ENCODE measurements at regions not wholly inside any gene's neighbourhood (a gene's known extent, or its start where the extent isn't known, plus 50 kb on each side); places are given as distances from the start of the nearest gene placed in this dataset.
"Not testable (repeated sequence)": the region's sequence is repeated elsewhere in the genome, so short reads cannot be mapped to it uniquely, and the experiment has no call there.

DNA sequence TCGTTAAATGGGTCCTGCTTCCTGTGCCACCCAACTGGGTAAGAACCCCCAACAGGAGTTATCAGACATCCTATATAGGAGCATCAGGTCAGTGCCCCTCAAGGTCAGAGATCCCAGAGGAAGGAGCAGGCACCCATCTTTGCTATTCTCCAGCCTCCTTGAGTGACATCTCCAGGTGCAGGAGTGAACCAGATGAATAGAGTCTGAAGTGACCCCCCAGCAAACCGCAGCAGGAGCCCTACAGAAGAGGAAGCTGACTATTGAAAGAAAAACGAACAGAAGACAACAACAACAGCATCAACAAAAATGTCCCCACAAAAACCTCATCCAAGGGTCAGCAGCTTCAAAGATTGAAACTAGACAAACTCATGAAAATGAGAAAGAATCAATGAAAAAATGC is 72.0 kb downstream of the RAD51AP2 start:
- TF ChIP-seq, protein P1, sequence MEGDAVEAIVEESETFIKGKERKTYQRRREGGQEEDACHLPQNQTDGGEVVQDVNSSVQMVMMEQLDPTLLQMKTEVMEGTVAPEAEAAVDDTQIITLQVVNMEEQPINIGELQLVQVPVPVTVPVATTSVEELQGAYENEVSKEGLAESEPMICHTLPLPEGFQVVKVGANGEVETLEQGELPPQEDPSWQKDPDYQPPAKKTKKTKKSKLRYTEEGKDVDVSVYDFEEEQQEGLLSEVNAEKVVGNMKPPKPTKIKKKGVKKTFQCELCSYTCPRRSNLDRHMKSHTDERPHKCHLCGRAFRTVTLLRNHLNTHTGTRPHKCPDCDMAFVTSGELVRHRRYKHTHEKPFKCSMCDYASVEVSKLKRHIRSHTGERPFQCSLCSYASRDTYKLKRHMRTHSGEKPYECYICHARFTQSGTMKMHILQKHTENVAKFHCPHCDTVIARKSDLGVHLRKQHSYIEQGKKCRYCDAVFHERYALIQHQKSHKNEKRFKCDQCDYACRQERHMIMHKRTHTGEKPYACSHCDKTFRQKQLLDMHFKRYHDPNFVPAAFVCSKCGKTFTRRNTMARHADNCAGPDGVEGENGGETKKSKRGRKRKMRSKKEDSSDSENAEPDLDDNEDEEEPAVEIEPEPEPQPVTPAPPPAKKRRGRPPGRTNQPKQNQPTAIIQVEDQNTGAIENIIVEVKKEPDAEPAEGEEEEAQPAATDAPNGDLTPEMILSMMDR (IDR thresholded peaks at IDR 0.05), result not testable (repeated sequence)
- not testable (repeated sequence) for TF ChIP-seq POLR2A (IDR thresholded peaks at IDR 0.05)

Measured in testis (tissue), 2 donors.